GM08714 (cell line): ENCODE measurements at regions not wholly inside any gene's neighbourhood (a gene's known extent, or its start where the extent isn't known, plus 50 kb on each side); places are given as distances from the start of the nearest gene placed in this dataset.

Experiments
- H3K4me3 ChIP-seq: fragments of 200-500 bp; sonication (Bioruptor generic); 2 replicates; pipeline ENCODE4 v1.5.1; 2014; ENCODE audit warnings: mild to moderate bottlenecking, low read length, inconsistent platforms
- ZNF274 ChIP-seq: IDR thresholded peaks from 2 replicates; pipeline ENCODE4 v1.6.1; 2012; ENCODE audit warnings: mild to moderate bottlenecking, low read depth, low read length

DNA sequence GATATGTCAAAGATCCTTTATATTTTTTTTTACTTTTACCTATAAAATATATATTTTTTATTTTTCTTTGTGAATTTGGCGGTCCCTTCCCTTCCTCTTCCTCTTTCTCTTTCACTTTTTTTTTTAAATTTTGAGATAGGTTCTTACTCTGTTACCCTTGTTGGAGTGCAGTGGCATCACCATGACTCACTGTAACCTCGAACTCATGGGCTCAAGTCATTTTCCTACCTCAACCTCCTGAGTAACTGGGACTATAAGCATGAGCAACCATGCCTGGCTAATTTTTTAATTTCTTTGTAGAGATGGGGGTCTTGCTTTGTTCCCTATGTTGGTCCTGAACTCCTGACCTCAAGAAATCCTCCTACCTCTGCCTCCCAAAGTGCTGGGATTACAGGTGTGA lies 258.0 kb upstream of the CLINT1 start:
- no peak for TF ChIP-seq ZNF274
- H3K4me3 ChIP-seq = no peak overlapping the region

DNA sequence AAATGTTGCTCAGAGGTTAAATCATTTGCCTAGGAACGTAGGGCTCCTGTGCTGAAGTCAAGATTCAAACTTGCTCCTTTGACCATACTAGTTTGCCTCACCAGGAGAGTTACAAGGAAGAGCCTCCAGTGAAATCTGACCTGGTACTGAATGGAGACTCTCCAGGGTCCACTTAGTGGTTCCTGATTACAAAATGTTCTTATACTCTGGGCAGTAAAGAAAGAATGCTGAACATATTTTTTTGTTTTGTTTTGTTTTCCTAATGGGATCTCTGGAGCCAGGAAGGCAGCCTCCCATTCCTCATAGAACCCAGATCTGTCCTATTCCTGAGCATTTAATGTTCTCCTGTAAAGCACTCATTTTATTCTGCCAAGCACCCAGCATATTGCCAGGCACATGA lies 256.5 kb upstream of the CLINT1 start:
- H3K4me3 ChIP-seq = no peak overlapping the region

DNA sequence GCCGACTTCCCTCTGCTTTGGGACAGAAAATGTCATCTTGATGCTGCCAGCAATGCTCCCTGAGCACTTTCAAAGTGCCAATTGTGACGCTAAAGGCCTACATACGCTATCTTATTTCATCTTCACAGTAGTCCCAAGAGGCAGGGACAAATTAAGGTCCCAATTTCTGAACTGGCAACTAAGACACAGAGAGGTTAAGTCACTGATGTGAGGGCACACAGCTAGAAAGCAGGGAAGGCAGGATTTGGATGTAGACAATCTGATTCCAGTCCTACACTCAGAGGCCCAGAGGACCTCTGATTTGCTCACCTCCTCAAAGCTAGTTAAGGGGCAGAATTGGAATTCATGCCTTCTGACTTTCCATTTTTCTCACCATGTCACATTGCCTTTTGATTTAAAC lies 249.2 kb upstream of the CLINT1 start:
- no peak overlapping the region for H3K4me3 ChIP-seq
- TF ChIP-seq ZNF274 = no peak

More for the DNA sequence above, 256.5 kb upstream of the CLINT1 start:
- no peak for TF ChIP-seq ZNF274

DNA sequence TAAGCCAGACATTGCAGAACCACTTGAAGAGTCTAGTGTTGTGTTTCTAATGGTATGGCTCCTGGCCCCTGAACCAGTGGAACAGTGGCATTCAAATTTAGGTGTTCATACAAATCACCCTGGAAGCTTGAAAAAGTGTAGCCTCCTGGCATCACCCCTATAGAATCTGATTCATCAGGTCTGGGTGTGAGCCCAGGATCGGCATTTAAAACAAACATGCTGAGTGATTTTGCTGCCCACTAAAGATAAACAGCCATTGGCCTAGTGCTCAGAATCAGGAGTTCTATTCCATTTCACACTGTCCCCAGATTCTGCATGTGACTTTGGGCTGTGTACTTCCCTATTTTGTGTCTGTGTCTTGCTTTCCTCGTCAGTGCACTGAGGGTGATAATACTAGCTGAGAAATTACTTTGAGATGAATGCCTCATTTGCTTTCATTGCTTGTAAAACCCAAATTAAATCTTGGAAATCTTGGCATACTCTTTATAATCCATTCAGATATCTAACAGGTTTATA lies 241.5 kb upstream of the CLINT1 start:
- no peak for TF ChIP-seq ZNF274
- no peak overlapping the region for H3K4me3 ChIP-seq

DNA sequence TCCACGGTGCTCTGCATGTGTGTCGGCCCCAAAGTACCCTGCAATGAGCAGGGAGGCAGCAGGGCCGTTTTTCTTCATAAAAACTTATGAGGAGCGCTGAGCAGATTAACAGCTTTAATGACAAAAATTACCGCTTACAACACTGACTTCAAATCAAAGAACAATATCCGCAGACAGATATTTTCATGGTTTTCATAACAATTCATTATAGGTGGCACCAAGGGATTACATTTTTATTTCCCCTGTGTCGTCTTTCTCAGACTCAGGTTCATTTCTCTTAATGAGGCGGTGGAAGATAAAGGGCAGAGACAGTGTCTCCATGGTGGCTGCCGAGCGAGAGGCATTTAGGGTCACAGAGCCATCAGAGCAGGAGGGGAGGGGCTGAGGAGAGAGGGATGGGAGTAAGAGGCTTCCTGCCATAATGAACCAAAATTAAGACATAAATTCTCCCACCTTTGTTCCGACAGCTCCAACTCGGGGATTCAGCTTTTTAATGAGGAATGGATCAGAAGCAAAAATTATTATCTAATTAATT lies 240.7 kb upstream of the CLINT1 start:
- TF ChIP-seq ZNF274 = no peak

DNA sequence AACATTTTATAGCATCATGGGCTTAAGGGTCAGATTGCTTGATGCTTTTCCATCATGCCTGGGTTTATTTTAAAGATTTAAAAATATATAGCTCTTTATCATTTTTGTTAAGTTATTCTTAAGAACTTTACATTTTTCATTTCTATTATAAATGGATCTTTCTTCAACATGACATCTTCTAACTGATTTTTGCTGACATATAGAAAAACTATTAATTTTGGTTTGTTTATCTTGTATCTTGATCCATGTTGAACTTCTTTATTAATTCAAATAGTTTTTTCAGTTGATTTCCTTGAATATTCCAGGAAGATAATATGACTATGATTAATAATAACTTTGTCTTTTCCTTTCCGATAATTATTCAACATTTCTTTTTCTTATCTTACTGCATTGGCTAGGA lies 237.9 kb upstream of the CLINT1 start:
- no peak overlapping the region for H3K4me3 ChIP-seq
- TF ChIP-seq ZNF274 = no peak

More for the DNA sequence above, 240.7 kb upstream of the CLINT1 start:
- no peak overlapping the region for H3K4me3 ChIP-seq

DNA sequence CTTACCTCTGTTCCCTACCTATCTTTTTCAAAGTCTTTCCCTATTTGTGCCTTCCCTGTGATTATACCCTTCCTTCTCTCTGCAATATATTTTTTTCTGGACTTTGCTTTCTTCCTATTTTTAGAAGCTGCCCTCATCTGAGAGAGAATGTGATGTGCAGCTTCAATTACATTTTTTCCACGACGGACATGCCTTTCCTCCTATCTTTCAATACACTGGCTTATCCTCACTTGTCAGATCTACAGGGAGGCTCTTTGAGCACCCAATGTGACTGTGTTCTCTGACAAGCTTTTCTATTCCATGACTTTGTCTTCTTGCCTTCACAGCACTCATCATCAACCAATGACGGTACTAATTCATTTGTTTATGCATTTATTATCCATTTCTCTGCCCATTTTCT lies 227.9 kb upstream of the CLINT1 start:
- TF ChIP-seq ZNF274 = no peak
- no peak overlapping the region for H3K4me3 ChIP-seq

DNA sequence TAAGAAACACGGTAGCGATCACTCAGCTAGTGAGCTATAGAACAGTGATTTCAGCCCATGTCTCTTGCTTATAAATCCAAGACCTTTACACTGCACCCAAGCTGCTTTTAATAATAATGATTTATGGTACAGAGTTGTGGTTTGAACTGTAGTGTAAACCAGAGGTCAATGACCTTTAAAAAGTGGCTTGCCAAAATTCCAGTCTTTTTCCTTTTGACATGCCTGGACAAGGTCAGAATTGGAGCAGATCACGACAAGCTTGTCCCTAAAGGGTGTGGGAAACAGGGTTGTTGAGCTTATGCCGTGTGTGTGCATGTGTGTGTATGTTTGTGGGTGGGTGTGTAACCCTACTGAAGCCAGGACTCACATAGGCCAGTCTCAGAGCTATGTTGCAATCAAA lies 225.3 kb upstream of the CLINT1 start:
- no peak overlapping the region for H3K4me3 ChIP-seq
- no peak for TF ChIP-seq ZNF274

DNA sequence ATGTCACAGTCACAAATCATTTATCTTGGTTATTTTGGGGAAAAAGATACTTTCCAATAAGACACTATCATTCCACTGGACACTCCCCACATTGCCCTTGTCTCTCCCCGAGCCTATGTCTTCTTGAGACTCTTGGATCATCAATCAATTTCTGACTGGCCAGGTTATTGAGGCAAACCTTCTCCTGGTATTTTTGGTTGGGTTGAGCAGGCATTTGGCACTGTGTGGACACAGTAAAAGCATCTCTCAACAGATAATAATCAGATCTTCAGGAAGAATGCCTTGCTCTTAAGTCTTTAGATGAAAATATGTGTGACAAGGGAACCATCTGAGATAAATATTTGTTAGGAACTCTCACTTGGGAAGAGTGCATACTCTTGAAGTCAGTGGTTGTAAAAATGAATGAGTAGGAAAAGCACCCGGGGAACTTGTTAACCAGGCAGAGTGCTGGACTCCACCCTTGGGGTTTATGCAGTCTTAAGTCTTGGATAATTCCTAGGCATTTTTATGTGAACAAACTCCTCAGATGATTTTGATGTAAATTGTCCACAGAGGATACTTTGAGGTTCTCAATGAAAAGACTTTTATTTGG lies 223.8 kb upstream of the CLINT1 start:
- TF ChIP-seq ZNF274 = no peak
- no peak overlapping the region for H3K4me3 ChIP-seq

DNA sequence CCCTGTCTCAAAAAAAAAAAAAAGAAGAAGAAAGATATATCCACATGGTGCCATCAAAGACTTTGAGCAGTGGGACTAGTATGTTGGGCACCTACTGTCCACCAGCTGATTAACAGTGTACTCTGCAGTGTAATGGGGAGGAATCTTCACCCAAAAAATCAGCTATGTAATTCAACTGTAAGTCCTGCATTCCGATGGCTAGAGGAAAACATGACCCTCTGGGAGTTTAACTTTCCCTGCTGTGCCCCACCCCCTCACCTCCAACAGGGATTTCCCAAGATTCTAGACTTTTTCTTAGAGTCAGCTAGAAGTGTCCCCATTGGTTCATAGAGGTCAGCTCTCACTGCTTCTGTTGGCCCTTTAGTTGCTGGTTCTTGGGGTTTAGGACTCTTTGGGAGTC lies 221.2 kb upstream of the CLINT1 start:
- no peak overlapping the region for H3K4me3 ChIP-seq
- TF ChIP-seq ZNF274 = no peak

DNA sequence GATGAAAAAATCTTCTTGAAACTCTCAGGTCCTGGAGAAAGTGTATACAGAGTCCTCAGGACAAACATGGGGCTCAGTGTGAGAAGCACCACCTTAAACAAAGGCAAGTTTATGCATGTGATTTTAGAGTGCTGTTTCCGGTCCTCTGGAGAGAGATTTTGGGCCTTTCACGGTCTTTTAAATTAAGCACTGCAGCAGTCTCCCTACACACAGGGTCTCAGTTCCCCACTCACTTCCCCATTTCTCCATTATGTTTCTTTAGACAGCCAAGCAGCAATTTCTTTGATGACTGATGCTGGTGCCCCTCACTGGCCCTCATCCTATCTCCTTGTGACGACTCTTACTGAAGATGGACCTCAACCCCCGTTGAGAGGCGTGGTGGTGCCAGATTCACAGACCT lies 220.2 kb upstream of the CLINT1 start:
- no peak overlapping the region for H3K4me3 ChIP-seq
- TF ChIP-seq ZNF274 = no peak

DNA sequence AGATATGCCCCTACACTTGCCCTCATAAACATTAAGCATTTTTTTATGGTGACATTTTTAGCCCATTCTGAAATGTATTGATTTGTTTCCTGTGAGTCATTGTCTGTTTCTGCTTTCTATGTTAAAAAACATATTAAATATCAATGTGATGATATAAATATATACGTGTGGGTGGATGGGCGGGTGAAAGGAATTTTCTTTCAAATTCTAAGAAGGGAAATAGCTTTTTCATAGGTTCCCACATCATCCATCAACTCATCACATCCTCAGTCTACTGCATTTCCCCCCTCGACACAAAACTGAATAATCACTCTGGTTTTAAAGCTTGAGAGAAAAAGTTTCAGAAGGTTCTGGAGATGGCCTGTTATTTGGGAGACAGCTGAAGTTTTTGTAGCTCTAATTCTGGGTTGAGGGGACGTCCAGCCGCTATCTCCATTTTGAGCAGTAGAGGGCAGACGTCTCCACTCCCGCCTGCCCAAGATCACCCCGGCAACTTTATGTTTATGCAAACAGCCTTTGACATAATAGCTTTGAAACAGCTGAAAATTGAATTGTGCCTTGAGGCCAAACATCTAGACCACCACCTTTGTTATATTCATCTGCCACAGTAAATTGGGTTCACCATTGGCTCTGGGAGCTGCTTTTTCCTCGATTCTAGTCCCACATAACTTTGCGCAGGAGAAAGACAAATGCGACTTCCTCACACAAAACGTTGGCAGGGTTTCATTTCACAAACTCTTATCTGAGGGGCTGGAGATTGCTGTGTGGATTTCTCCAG lies 216.2 kb upstream of the CLINT1 start:
- no peak for TF ChIP-seq ZNF274
- no peak overlapping the region for H3K4me3 ChIP-seq

DNA sequence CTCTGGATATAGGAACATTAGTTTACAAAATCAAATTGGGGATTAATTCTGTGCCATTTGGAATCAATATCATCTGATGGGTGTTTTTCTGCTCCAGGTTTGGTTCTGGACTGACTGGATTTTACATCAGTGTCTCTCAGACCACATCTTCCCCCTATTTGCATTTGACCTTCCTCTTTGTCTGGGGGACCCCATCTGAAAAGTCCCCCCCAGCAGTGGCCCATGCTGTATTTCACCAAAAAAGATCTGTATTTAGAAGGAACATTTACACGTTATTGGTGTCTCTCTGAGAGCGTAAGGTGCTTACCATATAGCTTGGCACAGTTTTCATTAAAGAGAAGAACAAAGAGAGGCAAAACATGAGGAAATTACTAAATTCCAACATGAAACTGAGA lies 215.6 kb upstream of the CLINT1 start:
- no peak overlapping the region for H3K4me3 ChIP-seq
- TF ChIP-seq ZNF274 = no peak

DNA sequence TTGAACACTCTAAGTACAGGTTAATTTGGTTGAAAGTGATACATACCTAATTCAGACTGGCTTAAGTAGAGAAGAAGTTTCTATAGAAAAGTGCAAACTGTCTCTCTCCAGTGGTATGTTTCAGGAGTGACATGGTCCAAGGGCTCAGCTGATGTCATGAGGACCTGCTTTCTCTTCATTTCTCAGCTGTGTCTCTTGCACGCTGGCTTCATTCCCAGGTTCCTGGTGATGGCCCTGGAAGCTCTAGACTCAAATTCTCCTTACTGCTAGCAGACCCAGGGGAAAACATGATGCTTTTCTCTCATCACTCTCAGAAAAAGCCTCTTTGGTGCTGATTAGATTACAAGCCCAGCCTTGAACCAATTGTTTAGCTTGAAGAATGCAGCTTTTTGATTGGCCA lies 211.9 kb upstream of the CLINT1 start:
- no peak for TF ChIP-seq ZNF274
- no peak overlapping the region for H3K4me3 ChIP-seq

DNA sequence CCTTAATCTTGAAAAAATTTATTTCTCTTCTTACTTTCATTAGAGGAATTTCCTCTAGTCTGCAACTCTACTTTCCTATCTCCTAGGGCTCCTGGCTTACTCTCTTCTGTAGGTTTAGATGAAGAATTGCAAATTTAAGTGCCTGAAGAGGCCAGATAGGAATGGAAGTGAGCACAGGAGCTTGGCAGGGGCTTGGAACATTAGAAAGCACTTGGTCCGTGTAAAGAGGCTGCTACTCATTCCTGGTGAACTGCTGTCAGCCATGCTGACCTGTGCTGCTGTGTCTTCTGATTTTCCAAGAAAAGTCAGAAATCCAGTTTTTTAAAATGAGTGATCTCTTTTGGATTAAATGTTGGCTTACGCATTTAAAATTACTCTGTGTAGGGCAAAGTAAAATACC lies 210.9 kb upstream of the CLINT1 start:
- TF ChIP-seq ZNF274 = no peak
- H3K4me3 ChIP-seq = no peak overlapping the region
